Naive thymus-derived CD8-positive, alpha-beta T cell (primary cell): ENCODE measurements at regions not wholly inside any gene's neighbourhood (a gene's known extent, or its start where the extent isn't known, plus 50 kb on each side); places are given as distances from the start of the nearest gene placed in this dataset.

Experiments used
- ATAC-seq, 2 donors: fragments of 150-1000 bp; cut with Tn5 transposase in 1 of 2; sonication (Bioruptor Pico), chemical (Tn5 transposase) in 1 of 2; 1 replicate in 1 of 2; 2 replicates in 1 of 2; pipeline ENCODE4 v1.10.0; 2021; ENCODE audit warnings: mild to moderate bottlenecking in 2 of 2, moderate library complexity in 2 of 2
- POLR2A ChIA-PET: fragments of 350-600 bp; sonication (Branson Sonifier 250); formaldehyde crosslinking; loops from one replicate; lab custom pipeline; 2021; ENCODE audit warnings: antibody characterized with exemption; lab: Charles Lee
- DNase-seq, 10 donors: peaks; one replicate each; pipeline versions ENCODE4 v3.0.0 to v3.0.0-alpha.2; 2020 to 2022
- H3K27ac Mint-ChIP-seq, 10 donors: one replicate each; pipeline ENCODE4 v1.8.0; 2020 to 2022; ENCODE audit warnings: mild to moderate bottlenecking in 10 of 10, mixed read lengths in 10 of 10, moderate library complexity in 4 of 10, inconsistent platforms in 1 of 10
- H3K27me3 Mint-ChIP-seq, 5 donors: one replicate each; pipeline ENCODE4 v1.8.0; 2021 to 2022; ENCODE audit warnings: mixed read lengths in 5 of 5
- H3K36me3 Mint-ChIP-seq, 3 donors: one replicate each; pipeline ENCODE4 v1.8.0; 2020 to 2022; ENCODE audit warnings: mixed read lengths in 3 of 3, mild to moderate bottlenecking in 2 of 3, inconsistent platforms in 1 of 3
- H3K4me1 Mint-ChIP-seq, 4 donors: one replicate each; pipeline ENCODE4 v1.8.0; 2021 to 2022; ENCODE audit warnings: mixed read lengths in 4 of 4
- H3K4me3 Mint-ChIP-seq, 10 donors: one replicate each; pipeline ENCODE4 v1.8.0; 2020 to 2022; ENCODE audit warnings: mild to moderate bottlenecking in 10 of 10, mixed read lengths in 10 of 10, moderate library complexity in 6 of 10, inconsistent platforms in 1 of 10
- H3K9me3 Mint-ChIP-seq, 9 donors: one replicate each; pipeline ENCODE4 v1.8.0; 2020 to 2022; ENCODE audit warnings: mixed read lengths in 9 of 9, mild to moderate bottlenecking in 3 of 9, inconsistent platforms in 1 of 9, moderate library complexity in 1 of 9

- Mint-ChIP-seq H3K27me3 (peaks cover 0 to 14% (median 2%) of the 10 kb centered on the region in 5 donors), H3K27ac (peak overlapping the region in 1 of 10 donors; percentile 11), H3K4me3 (no peak overlapping the region), H3K9me3 (peaks cover 10 to 47% (median 18%) of the 10 kb centered on the region in 9 donors), H3K36me3 (peaks cover 0 to 21% (median 15%) of the 10 kb centered on the region in 3 donors), H3K4me1 (peaks cover 5 to 35% (median 28%) of the 10 kb centered on the region in 4 donors)
- POLR2A ChIA-PET, result interaction anchor here (0.9 kb wide), 1 partner anchor 137 kb away, joined by 3 read pairs; no protein-coding TSS in a partner anchor
- DNase-seq (no peak), ATAC-seq (no peak)
Observed at GRCh38 chr14:88128816-88129215, 123.9 kb downstream of the GPR65 start.

- peaks cover 10 to 50% (median 18%) of the 10 kb centered on the region in 9 donors for H3K9me3 Mint-ChIP-seq
- peaks cover 0 to 21% (median 15%) of the 10 kb centered on the region in 3 donors for H3K36me3 Mint-ChIP-seq
- DNase-seq, result peak in 1 of 10 donors; percentile 7
- peaks cover 5 to 35% (median 28%) of the 10 kb centered on the region in 4 donors for H3K4me1 Mint-ChIP-seq
- H3K4me3 Mint-ChIP-seq, result peak overlapping the region in 7 of 10 donors; percentile 13 to 66 (median 54)
- peaks cover 0 to 18% (median 2%) of the 10 kb centered on the region in 5 donors for H3K27me3 Mint-ChIP-seq
- ATAC-seq, result no peak
- POLR2A ChIA-PET, result interaction anchor here (0.6 kb wide), 1 partner anchor 383 kb away, joined by 3 read pairs; no protein-coding TSS in a partner anchor
- H3K27ac Mint-ChIP-seq, result peak overlapping the region in 4 of 10 donors; percentile 32 to 67 (median 50)
Observed at GRCh38 chr14:88129306-88130056, 124.5 kb downstream of the GPR65 start.

GRCh38 chr14:88130057-88130432 is 125.1 kb downstream of the GPR65 start:
- H3K27ac Mint-ChIP-seq, result peak overlapping the region in 6 of 10 donors; percentile 32 to 67 (median 36)
- H3K4me3 Mint-ChIP-seq, result peak overlapping the region in 7 of 10 donors; percentile 13 to 66 (median 54)
- H3K4me1 Mint-ChIP-seq, result peaks cover 5 to 35% (median 28%) of the 10 kb centered on the region in 4 donors
- peaks cover 0 to 21% (median 15%) of the 10 kb centered on the region in 3 donors for H3K36me3 Mint-ChIP-seq
- H3K9me3 Mint-ChIP-seq, result peaks cover 10 to 46% (median 18%) of the 10 kb centered on the region in 9 donors
- DNase-seq (no peak), ATAC-seq (no peak)
- H3K27me3 Mint-ChIP-seq, result peaks cover 0 to 18% (median 2%) of the 10 kb centered on the region in 5 donors
- POLR2A ChIA-PET, result no interaction called here
